Activated CD4-positive, alpha-beta T cell treated with anti-CD3 and anti-CD28 coated beads, Interleukin-2, amount 10 ng/mL, durations not matched to agents 24 days and 14 days (primary cell): ENCODE measurements at regions not wholly inside any gene's neighbourhood (a gene's known extent, or its start where the extent isn't known, plus 50 kb on each side); places are given as distances from the start of the nearest gene placed in this dataset.

ENCODE experiments used
- DNase-seq: peaks from one replicate; pipeline ENCODE4 v3.0.0; 2022
- H3K27ac Mint-ChIP-seq: one replicate; pipeline ENCODE4 v1.8.0; 2022; ENCODE audit warnings: mild to moderate bottlenecking, mixed read lengths
- H3K27me3 Mint-ChIP-seq: one replicate; pipeline ENCODE4 v1.8.0; 2022; ENCODE audit warnings: mixed read lengths
- H3K36me3 Mint-ChIP-seq: one replicate; pipeline ENCODE4 v1.8.0; 2022; ENCODE audit warnings: low read depth, mild to moderate bottlenecking, mixed read lengths
- H3K4me1 Mint-ChIP-seq: one replicate; pipeline ENCODE4 v1.8.0; 2021; ENCODE audit warnings: mixed read lengths
- H3K4me3 Mint-ChIP-seq: one replicate; pipeline ENCODE4 v1.8.0; 2022; ENCODE audit warnings: mild to moderate bottlenecking, moderate library complexity, mixed read lengths
- H3K9me3 Mint-ChIP-seq: one replicate; pipeline ENCODE4 v1.8.0; 2021; ENCODE audit warnings: mixed read lengths
- intact Hi-C: fragments of 100-400 bp; cut with micrococcal nuclease; formaldehyde crosslinking; loops from one replicate; pipeline ENCODE4 v1.15.1; 2023

DNA sequence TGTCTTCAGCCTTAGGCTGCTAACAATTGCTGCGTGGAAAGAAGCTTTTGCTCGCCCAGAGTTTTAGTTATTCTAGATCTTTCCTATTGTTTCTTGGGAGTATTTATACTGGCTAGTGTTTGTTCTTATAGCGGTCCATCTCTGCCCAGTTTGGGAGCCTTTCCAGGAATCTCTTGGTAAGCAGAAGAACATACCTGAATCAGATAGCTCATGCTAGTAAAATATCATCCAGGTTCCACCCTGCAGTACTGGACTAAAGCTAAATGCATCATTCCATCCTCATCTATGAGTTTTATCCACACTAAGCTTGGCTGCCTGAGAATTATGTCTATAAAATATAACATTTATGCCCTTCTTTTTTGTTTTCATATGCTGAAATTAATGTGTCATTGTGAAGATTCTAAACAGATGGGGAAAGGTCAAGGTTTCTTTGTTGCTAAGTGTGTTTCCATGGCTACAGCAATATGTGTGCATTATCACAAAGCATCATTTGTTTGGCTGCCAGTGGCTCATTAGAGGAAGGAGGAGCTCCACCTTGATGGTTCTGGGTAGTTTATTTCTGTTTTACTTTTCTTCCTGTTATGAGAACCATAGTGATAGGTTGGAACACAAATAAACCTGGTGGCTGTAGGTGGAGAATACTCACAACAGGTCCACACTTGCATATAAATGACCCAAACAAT, 182.8 kb downstream of the PIK3C3 start:
- Mint-ChIP-seq H3K27me3 (peaks cover 3% of the 10 kb centered on the region), H3K4me3 (no peak overlapping the region), H3K27ac (no peak overlapping the region), H3K4me1 (no peaks in the 10 kb centered on the region), H3K36me3 (no peaks in the 10 kb centered on the region), H3K9me3 (peaks cover 5% of the 10 kb centered on the region)
- no peak for DNase-seq
- intact Hi-C loops = no loop called here

DNA sequence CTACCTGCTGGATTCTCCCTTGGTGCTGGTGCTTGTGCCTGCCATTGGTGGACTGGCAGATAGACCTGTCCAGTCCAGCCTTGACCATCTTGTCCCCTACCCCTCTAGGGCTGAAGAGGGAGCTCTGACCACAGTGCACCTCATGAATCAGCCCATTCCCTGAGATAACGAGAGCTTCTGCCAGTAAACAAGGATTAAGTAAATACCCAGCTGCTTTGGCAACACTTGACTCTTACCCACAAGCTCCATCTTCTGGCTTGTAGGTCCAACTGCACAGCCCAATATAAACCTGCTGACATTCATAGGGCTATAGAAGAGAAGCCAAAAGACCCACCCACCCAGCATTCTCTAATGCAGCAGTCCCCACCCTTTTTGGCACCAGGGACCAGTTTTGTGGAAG, 186.4 kb downstream of the PIK3C3 start:
- Mint-ChIP-seq H3K27ac (no peak overlapping the region), H3K36me3 (no peaks in the 10 kb centered on the region), H3K27me3 (no peaks in the 10 kb centered on the region), H3K4me1 (no peaks in the 10 kb centered on the region), H3K4me3 (no peak overlapping the region), H3K9me3 (peaks cover 5% of the 10 kb centered on the region)
- DNase-seq = no peak
- intact Hi-C loops = no loop called here

DNA sequence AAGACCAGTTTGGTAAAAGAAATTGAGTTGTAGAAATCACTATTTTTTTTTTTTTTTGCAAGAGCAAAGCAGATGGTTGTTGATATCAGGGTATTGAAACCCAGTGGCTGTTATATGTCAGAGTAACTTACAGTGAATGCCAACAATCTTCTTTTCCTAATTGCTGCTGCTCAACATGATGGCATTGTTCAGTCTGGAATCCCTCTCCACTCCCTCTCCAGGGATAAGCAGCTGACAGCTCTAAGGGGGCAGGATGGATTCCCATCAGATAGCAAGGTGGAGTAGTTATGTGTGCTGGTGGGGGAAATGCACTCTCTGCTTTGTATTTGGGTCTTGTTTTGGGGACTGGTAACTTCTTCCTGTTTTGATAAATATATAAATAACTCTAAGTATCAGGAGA, 200.0 kb downstream of the PIK3C3 start:
- H3K27me3 Mint-ChIP-seq = peaks cover 4% of the 10 kb centered on the region
- H3K4me1 Mint-ChIP-seq = no peaks in the 10 kb centered on the region
- no peaks in the 10 kb centered on the region for H3K36me3 Mint-ChIP-seq
- no peak for DNase-seq
- intact Hi-C loops = no loop called here
- no peak overlapping the region for H3K4me3 Mint-ChIP-seq
- H3K27ac Mint-ChIP-seq = no peak overlapping the region
- no peaks in the 10 kb centered on the region for H3K9me3 Mint-ChIP-seq

DNA sequence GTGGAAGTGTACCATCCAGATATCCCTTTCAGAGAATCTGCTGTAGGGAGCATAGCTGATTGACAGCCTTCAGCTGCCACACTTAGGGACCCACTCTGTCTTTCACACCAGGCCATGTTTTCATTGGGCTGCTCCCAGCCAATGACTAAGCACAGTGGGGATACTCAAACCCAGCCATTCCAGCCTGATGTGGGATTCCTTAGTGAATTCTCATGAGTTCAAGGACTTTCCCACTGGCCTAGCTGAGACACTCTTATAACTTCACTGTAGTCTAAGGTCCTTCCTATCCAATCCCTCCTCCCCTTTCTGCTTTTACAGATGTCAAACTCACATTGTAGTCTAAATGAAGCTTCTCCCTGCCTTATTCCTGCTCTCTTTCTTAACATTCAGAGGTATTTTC, 201.2 kb downstream of the PIK3C3 start:
- no peak overlapping the region for H3K27ac Mint-ChIP-seq
- no peak overlapping the region for H3K4me3 Mint-ChIP-seq
- peaks cover 4% of the 10 kb centered on the region for H3K27me3 Mint-ChIP-seq
- DNase-seq = no peak
- no peaks in the 10 kb centered on the region for H3K9me3 Mint-ChIP-seq
- intact Hi-C loops = no loop called here
- H3K4me1 Mint-ChIP-seq = no peaks in the 10 kb centered on the region
- H3K36me3 Mint-ChIP-seq = no peaks in the 10 kb centered on the region

DNA sequence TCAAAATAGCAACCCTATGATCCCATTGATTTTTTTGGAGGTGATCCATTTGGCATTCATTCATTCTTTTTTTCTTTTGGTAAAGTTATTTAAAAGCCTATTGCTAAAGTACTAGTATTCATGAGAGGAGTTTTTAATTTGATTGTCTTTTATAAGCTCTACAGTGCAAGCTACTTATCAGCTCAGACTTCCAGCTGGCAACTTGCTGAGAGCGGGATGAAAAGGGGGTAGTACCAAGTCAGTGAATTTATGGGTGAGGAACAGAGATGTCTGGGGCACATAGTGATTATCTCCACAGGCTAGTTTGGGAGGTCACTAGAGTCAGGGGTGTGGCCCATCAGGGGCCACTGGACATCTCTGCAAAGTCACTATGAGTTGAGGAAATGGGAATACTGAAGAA, 202.4 kb downstream of the PIK3C3 start:
- H3K27me3 Mint-ChIP-seq = peaks cover 4% of the 10 kb centered on the region
- no peak for DNase-seq
- H3K9me3 Mint-ChIP-seq = no peaks in the 10 kb centered on the region
- H3K36me3 Mint-ChIP-seq = no peaks in the 10 kb centered on the region
- no peak overlapping the region for H3K4me3 Mint-ChIP-seq
- H3K4me1 Mint-ChIP-seq = no peaks in the 10 kb centered on the region
- intact Hi-C loops = no loop called here
- H3K27ac Mint-ChIP-seq = no peak overlapping the region

DNA sequence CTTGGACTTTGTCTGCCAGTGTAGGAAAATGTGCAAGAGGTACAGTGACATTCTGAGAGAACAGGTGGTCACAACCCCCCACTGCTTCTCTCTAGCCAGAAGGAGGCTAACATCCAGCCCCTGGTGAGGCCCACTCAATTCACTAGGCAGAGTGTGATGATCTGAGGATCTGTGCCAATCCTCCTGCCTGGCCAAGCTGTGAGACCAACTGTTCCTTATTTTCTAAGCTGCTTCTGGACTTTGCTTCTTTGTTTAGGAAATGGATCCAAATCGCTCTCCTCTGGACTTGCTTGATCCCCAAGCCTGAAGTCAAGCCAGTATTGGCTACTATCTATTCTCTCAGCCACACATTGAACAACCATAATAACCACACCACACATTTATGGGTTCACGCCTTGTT, 202.8 kb downstream of the PIK3C3 start:
- H3K27ac Mint-ChIP-seq = no peak overlapping the region
- no peaks in the 10 kb centered on the region for H3K9me3 Mint-ChIP-seq
- peaks cover 4% of the 10 kb centered on the region for H3K27me3 Mint-ChIP-seq
- no peaks in the 10 kb centered on the region for H3K36me3 Mint-ChIP-seq
- intact Hi-C loops = no loop called here
- H3K4me1 Mint-ChIP-seq = no peaks in the 10 kb centered on the region
- no peak for DNase-seq
- no peak overlapping the region for H3K4me3 Mint-ChIP-seq

DNA sequence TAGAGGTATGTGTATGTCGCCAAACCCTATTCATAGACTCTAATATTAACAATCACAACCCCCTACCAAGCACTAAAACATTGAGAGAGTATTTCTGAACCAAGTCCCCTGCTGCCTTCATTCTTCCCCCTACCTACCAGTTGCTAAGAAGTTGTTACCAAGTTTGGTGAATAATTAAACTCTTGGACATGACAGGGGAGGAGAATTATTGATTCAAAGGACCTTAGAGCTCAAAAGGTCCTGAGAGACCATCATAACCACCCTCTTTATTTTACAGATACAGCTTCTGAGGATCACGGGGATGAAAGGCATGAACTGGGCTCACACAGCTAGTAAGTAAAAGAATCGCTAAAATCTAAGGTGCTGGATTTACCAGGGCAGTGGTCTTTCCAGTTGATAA, 204.1 kb downstream of the PIK3C3 start:
- Mint-ChIP-seq H3K9me3 (no peaks in the 10 kb centered on the region), H3K27ac (no peak overlapping the region), H3K36me3 (no peaks in the 10 kb centered on the region), H3K27me3 (peaks cover 4% of the 10 kb centered on the region), H3K4me3 (no peak overlapping the region), H3K4me1 (no peaks in the 10 kb centered on the region)
- intact Hi-C loops = no loop called here
- no peak for DNase-seq

DNA sequence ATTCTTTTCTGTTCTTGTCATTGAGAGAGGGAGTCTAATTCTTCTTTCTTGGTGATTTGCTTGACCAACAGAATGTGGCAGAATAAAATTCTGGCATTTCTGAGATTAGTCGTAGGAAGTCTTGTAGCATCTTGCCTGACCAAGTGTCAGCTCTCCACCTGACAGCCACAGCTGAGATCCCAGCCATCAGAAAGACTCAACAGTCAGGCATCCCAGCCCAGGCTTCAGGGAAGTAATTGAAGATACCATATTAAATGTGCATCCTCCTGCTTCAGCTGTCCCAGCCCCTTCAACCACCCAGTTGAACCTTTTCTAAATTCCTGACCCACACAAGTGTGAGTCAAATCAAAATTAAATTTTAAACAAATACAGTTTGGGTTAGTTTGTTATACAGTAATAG, 208.3 kb downstream of the PIK3C3 start:
- H3K4me1 Mint-ChIP-seq = no peaks in the 10 kb centered on the region
- no peak overlapping the region for H3K27ac Mint-ChIP-seq
- H3K9me3 Mint-ChIP-seq = no peaks in the 10 kb centered on the region
- no peak overlapping the region for H3K4me3 Mint-ChIP-seq
- intact Hi-C loops = no loop called here
- H3K36me3 Mint-ChIP-seq = no peaks in the 10 kb centered on the region
- no peak for DNase-seq
- peaks cover 4% of the 10 kb centered on the region for H3K27me3 Mint-ChIP-seq

DNA sequence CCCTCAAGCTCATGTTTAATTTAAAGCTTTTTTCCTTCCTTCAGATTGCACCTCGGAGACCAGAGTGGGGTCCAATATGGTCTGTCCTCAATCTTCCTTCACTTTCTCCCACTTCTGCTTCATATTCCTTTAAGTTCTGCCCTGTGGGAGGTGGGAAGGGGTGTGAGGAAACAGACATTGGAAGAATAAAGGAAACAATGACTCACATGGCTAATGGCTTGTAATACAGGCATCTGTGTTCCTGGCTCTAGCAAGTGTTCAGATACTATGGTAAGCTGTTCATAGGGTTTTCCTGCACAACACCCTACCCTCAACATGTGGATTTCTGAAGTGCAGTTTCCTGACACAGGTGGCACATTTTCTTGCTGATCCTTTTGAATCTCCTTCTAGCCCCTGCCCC, 209.5 kb downstream of the PIK3C3 start:
- no peak for DNase-seq
- no peaks in the 10 kb centered on the region for H3K4me1 Mint-ChIP-seq
- H3K27me3 Mint-ChIP-seq = no peaks in the 10 kb centered on the region
- no peaks in the 10 kb centered on the region for H3K36me3 Mint-ChIP-seq
- H3K27ac Mint-ChIP-seq = no peak overlapping the region
- H3K9me3 Mint-ChIP-seq = no peaks in the 10 kb centered on the region
- intact Hi-C loops = no loop called here
- no peak overlapping the region for H3K4me3 Mint-ChIP-seq

DNA sequence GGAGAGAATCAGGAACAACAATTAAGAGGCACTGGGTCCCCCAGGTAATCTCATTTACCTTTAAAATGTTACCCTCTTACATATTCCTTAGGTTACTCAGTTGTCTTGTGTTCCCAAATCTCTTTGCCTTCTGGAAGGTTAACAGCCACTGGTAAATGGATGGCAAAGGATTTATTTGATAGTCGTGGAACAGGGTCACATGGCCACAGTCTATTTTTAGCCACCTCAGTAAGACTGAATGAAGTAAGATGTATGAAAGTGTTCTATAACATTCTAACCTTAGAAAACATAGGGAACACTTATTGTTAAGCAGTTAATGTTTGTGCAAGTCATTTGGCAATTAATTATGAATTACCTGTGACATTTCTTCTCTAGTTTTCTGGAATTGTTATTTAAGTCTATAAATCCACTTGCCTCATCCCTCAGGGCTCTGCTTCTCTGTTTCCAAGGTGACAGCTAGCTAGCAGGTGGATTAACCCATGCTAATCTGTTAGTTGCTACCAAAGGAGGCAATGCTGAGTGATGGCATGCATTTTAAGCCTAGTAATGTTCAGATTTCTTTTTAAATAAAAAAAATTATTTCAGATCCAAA, 211.0 kb downstream of the PIK3C3 start:
- Mint-ChIP-seq H3K9me3 (no peaks in the 10 kb centered on the region), H3K27ac (no peak overlapping the region), H3K4me3 (no peak overlapping the region), H3K36me3 (no peaks in the 10 kb centered on the region), H3K4me1 (no peaks in the 10 kb centered on the region), H3K27me3 (no peaks in the 10 kb centered on the region)
- intact Hi-C loops = no loop called here
- DNase-seq = no peak

DNA sequence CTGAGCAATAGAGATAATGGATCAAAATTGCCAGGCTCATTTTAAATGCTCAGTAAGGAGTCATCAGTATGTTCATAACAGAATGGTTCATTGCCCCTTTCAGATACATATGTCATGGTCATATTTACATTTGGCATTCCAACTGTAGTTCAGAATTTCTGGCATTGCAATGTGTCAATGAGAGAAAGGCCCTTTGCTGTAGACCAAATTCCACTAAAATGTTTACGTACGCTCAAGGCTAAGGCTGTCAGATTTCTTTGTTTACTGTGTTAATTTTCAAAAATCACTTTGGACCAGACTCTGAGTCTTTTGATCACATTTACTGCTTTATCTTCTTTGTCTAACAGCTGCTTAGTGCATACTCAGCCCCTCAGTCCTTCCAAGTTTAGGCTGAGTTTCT, 213.5 kb downstream of the PIK3C3 start:
- no peak for DNase-seq
- Mint-ChIP-seq H3K9me3 (no peaks in the 10 kb centered on the region), H3K27me3 (no peaks in the 10 kb centered on the region), H3K27ac (no peak overlapping the region), H3K4me3 (no peak overlapping the region), H3K36me3 (no peaks in the 10 kb centered on the region), H3K4me1 (no peaks in the 10 kb centered on the region)
- intact Hi-C loops = no loop called here

DNA sequence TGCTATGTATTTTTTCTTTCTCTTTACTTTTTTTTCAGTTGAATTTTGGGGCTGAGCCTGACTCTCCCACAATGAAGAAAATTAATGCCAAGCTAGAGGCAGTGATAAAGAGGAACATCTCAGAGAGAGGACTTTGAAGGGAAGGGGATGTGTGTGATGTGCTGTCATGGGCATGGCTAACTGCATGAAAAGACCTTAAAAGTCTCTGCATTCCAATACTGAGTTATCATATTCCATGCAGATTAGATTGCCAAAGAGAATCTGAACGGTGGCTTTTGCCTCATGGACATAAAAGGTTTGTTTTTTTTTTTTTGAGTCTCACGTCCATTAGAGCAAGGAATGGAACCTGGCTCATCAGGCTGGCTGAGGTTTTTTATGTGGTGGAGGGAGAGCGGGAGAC, 213.9 kb downstream of the PIK3C3 start:
- Mint-ChIP-seq H3K9me3 (no peaks in the 10 kb centered on the region), H3K27ac (no peak overlapping the region), H3K27me3 (no peaks in the 10 kb centered on the region), H3K4me1 (no peaks in the 10 kb centered on the region), H3K4me3 (no peak overlapping the region), H3K36me3 (no peaks in the 10 kb centered on the region)
- intact Hi-C loops = no loop called here
- DNase-seq = no peak

DNA sequence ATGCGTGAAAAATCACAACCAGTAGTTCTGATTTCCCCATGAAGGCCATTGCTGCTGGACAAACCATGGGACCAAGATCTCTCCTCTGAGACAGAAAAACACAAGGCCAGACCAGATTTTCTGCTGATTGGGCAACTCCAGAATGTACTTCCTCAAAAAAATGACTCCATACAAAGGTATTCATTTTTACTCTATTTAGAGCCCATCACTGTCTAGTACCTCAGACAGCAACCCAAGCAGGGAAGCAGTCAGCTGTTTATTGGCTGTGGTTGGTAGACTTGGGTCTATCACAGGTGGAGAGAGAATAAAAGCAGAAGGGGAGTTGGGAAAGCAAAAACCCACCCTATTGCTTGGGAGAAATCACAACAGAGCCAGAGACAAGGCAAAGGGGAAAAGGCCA, 219.9 kb downstream of the PIK3C3 start:
- Mint-ChIP-seq H3K4me3 (no peak overlapping the region), H3K36me3 (no peaks in the 10 kb centered on the region), H3K9me3 (no peaks in the 10 kb centered on the region), H3K27ac (no peak overlapping the region), H3K4me1 (no peaks in the 10 kb centered on the region), H3K27me3 (peaks cover 5% of the 10 kb centered on the region)
- intact Hi-C loops = no loop called here
- DNase-seq = no peak

DNA sequence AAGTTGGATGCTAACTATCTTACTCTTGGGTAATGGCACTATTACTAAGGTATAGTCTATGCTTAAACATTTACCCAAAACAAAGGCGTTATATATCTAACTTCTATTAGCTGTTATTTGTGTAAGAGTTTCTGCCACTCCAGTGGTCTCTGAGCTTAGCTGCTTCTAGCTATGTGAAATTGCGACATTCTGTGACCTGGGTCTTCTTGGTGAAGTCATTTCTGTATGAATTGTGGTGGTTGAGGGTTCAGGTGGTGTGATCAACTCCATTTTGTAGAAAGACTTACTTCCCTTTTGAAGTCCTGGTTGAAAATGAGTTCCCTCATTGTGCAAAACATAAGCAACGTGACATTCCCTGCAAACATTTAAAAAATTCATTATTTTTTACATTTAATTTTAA, 221.6 kb downstream of the PIK3C3 start:
- Mint-ChIP-seq H3K9me3 (no peaks in the 10 kb centered on the region), H3K4me1 (no peaks in the 10 kb centered on the region), H3K27me3 (peaks cover 5% of the 10 kb centered on the region), H3K27ac (no peak overlapping the region), H3K4me3 (no peak overlapping the region), H3K36me3 (no peaks in the 10 kb centered on the region)
- intact Hi-C loops = no loop called here
- no peak for DNase-seq

DNA sequence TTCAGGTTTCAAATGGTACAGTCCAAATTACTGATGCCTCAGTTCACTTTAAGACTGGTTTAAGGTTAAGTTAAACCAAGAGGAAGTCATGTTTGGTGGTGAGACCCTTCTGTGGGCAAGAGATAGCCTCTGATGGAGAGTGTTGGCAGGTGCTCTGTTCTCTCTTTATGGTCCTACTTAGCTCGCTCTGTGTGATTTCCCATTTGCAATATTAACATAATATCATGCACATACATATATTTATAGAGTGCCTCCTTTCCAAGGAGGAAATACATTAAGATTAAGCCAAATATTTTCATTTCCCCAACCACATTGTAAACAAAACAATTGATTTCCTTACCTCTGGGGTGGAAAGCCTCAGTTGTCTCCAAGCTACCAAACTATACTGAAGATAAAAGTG, 222.4 kb downstream of the PIK3C3 start:
- Mint-ChIP-seq H3K4me1 (no peaks in the 10 kb centered on the region), H3K4me3 (no peak overlapping the region), H3K27me3 (peaks cover 5% of the 10 kb centered on the region), H3K9me3 (no peaks in the 10 kb centered on the region), H3K36me3 (no peaks in the 10 kb centered on the region), H3K27ac (no peak overlapping the region)
- no peak for DNase-seq
- intact Hi-C loops = no loop called here
